ENCODE measurements at regions not wholly inside any gene's neighbourhood (a gene's known extent, or its start where the extent isn't known, plus 50 kb on each side); places are given as distances from the start of the nearest gene placed in this dataset.

GRCh38 chr19:32097620-32098019, 247.8 kb upstream of the ZNF507 start:
- TF ChIP-seq, protein P1, sequence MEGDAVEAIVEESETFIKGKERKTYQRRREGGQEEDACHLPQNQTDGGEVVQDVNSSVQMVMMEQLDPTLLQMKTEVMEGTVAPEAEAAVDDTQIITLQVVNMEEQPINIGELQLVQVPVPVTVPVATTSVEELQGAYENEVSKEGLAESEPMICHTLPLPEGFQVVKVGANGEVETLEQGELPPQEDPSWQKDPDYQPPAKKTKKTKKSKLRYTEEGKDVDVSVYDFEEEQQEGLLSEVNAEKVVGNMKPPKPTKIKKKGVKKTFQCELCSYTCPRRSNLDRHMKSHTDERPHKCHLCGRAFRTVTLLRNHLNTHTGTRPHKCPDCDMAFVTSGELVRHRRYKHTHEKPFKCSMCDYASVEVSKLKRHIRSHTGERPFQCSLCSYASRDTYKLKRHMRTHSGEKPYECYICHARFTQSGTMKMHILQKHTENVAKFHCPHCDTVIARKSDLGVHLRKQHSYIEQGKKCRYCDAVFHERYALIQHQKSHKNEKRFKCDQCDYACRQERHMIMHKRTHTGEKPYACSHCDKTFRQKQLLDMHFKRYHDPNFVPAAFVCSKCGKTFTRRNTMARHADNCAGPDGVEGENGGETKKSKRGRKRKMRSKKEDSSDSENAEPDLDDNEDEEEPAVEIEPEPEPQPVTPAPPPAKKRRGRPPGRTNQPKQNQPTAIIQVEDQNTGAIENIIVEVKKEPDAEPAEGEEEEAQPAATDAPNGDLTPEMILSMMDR (IDR thresholded peaks at IDR 0.05; ENCODE audit: poor library complexity) = no peak
- no peak for TF ChIP-seq EZH2 (IDR thresholded peaks at IDR 0.05; ENCODE audit: borderline replicate concordance)
